WTC11 (cell line): ENCODE measurements at regions not wholly inside any gene's neighbourhood (a gene's known extent, or its start where the extent isn't known, plus 50 kb on each side); places are given as distances from the start of the nearest gene placed in this dataset.

ENCODE experiments used
- ATAC-seq: fragments of 200-7000 bp; cut with Tn5 transposase; 2 replicates; pipeline ENCODE4 v1.10.0; 2021; ENCODE audit warnings: mild to moderate bottlenecking, moderate library complexity
- CTCF ChIA-PET: fragments of 300-600 bp; sonication (Branson Sonifier 250); formaldehyde crosslinking; loops from one replicate; lab custom pipeline; 2021; ENCODE audit warnings: antibody characterized with exemption; lab: Charles Lee
- POLR2A ChIA-PET: fragments of 350-600 bp; sonication (Branson Sonifier 250); formaldehyde crosslinking; loops from one replicate; lab custom pipeline; 2021; ENCODE audit warnings: antibody characterized with exemption; lab: Charles Lee
- DNase-seq: peaks from one replicate; pipeline ENCODE4 v3.0.0; 2021; ENCODE audit warnings: low spot score
- H3K27ac Mint-ChIP-seq: 2 replicates; pipeline ENCODE4 v1.8.0; 2021; ENCODE audit warnings: mixed read lengths
- H3K27me3 Mint-ChIP-seq: 2 replicates; pipeline ENCODE4 v1.8.0; 2021; ENCODE audit warnings: low read depth, mild to moderate bottlenecking, moderate library complexity, mixed read lengths
- H3K36me3 Mint-ChIP-seq: 2 replicates; pipeline ENCODE4 v1.8.0; 2021; ENCODE audit warnings: mixed read lengths
- H3K4me1 Mint-ChIP-seq: 2 replicates; pipeline ENCODE4 v1.8.0; 2022; ENCODE audit warnings: mixed read lengths
- H3K4me3 Mint-ChIP-seq: 2 replicates; pipeline ENCODE4 v1.8.0; 2021; ENCODE audit warnings: mild to moderate bottlenecking, moderate library complexity, mixed read lengths
- H3K9me3 Mint-ChIP-seq: 2 replicates; pipeline ENCODE4 v1.8.0; 2021; ENCODE audit warnings: mixed read lengths
- CREM ChIP-seq: sonication (generic); formaldehyde crosslinking; IDR thresholded peaks from 2 replicates; pipeline ENCODE4 v1.8.1; 2022; ENCODE audit warnings: mild to moderate bottlenecking, missing genetic modification reagents, moderate library complexity
- EMX1 ChIP-seq: fragments of 250-450 bp; sonication (Bioruptor Pico); IDR thresholded peaks from 2 replicates; pipeline ENCODE4 v1.8.0; 2021; ENCODE audit warnings: mild to moderate bottlenecking
- GTF2I ChIP-seq: fragments of 250-450 bp; sonication (Bioruptor Pico); conservative IDR thresholded peaks from 2 replicates; pipeline ENCODE4 v1.4.0; 2021; ENCODE audit warnings: mild to moderate bottlenecking
- NFE2L1 ChIP-seq: sonication (generic); formaldehyde crosslinking; IDR thresholded peaks from 2 replicates; pipeline ENCODE4 v1.8.1; 2023; ENCODE audit warnings: missing genetic modification reagents
- PRRX2 ChIP-seq: fragments of 250-450 bp; sonication (Bioruptor Pico); IDR thresholded peaks from 2 replicates; pipeline ENCODE4 v1.8.0; 2021; ENCODE audit warnings: mild to moderate bottlenecking
- TCF7 ChIP-seq: sonication (generic); formaldehyde crosslinking; IDR thresholded peaks from 2 replicates; pipeline ENCODE4 v1.8.0; 2022; ENCODE audit warnings: mild to moderate bottlenecking, low read depth, missing genetic modification reagents, moderate library complexity
- TEAD1 ChIP-seq: sonication (generic); formaldehyde crosslinking; IDR thresholded peaks from 2 replicates; pipeline ENCODE4 v1.8.0; 2022; ENCODE audit warnings: mild to moderate bottlenecking, missing genetic modification reagents
- TEAD4 ChIP-seq: sonication (generic); formaldehyde crosslinking; IDR thresholded peaks from 2 replicates; pipeline ENCODE4 v1.8.0; 2022; ENCODE audit warnings: mild to moderate bottlenecking, missing genetic modification reagents
- TP53 ChIP-seq: sonication (generic); formaldehyde crosslinking; IDR thresholded peaks from 2 replicates; pipeline ENCODE4 v1.8.1; 2023; ENCODE audit warnings: mild to moderate bottlenecking, missing genetic modification reagents
- ZNF219 ChIP-seq: sonication (generic); formaldehyde crosslinking; IDR thresholded peaks from 2 replicates; pipeline ENCODE4 v1.8.0; 2023; ENCODE audit warnings: missing genetic modification reagents, mild to moderate bottlenecking, borderline replicate concordance
- ZNF263 ChIP-seq: sonication (generic); formaldehyde crosslinking; IDR thresholded peaks from 2 replicates; pipeline ENCODE4 v1.8.1; 2022; ENCODE audit warnings: low read depth, mild to moderate bottlenecking, moderate library complexity, missing genetic modification reagents
- ZNF416 ChIP-seq: fragments of 250-450 bp; sonication (Bioruptor Pico); IDR thresholded peaks from 2 replicates; pipeline ENCODE4 v1.9.0; 2021; ENCODE audit warnings: mild to moderate bottlenecking, inconsistent platforms
- TF ChIP-seq, protein P1 (sequence below): sonication (generic); formaldehyde crosslinking; IDR thresholded peaks from 2 replicates; pipeline ENCODE4 v1.8.1; 2023; ENCODE audit warnings: mild to moderate bottlenecking, missing genetic modification reagents, borderline replicate concordance
- TF ChIP-seq, protein P2 (sequence below): fragments of 250-450 bp; sonication (Bioruptor Pico); conservative IDR thresholded peaks from 2 replicates; pipeline ENCODE4 v1.9.0; 2021; ENCODE audit warnings: mild to moderate bottlenecking
- TF ChIP-seq, protein P3 (sequence below): fragments of 250-450 bp; sonication (Bioruptor Pico); IDR thresholded peaks from 2 replicates; pipeline ENCODE4 v1.9.0; 2021; ENCODE audit warnings: mild to moderate bottlenecking
- TF ChIP-seq, protein P4 (sequence below): fragments of 250-450 bp; sonication (Bioruptor Pico); IDR thresholded peaks from 2 replicates; pipeline ENCODE4 v1.9.0; 2021; ENCODE audit warnings: moderate library complexity, mild to moderate bottlenecking, inconsistent platforms, borderline replicate concordance
- TF ChIP-seq, protein P5 (sequence below): sonication (generic); formaldehyde crosslinking; IDR thresholded peaks from 2 replicates; pipeline ENCODE4 v1.8.1; 2022; ENCODE audit warnings: missing genetic modification reagents, borderline replicate concordance
- TF ChIP-seq, protein P6 (sequence below): sonication (generic); formaldehyde crosslinking; IDR thresholded peaks from 2 replicates; pipeline ENCODE4 v1.8.1; 2022; ENCODE audit warnings: low read depth, mild to moderate bottlenecking, moderate library complexity, missing genetic modification reagents, borderline replicate concordance
- TF ChIP-seq, protein P7 (sequence below): sonication (generic); formaldehyde crosslinking; IDR thresholded peaks from 2 replicates; pipeline ENCODE4 v1.8.0; 2022; ENCODE audit warnings: mild to moderate bottlenecking, missing genetic modification reagents
- TF ChIP-seq, protein P8 (sequence below): fragments of 250-450 bp; sonication (Bioruptor Pico); IDR thresholded peaks from 2 replicates; pipeline ENCODE4 v1.9.0; 2021; ENCODE audit warnings: mild to moderate bottlenecking, borderline replicate concordance
- TF ChIP-seq, protein P9 (sequence below): sonication (generic); formaldehyde crosslinking; IDR thresholded peaks from 2 replicates; pipeline ENCODE4 v1.8.1; 2023; ENCODE audit warnings: mild to moderate bottlenecking, missing genetic modification reagents, moderate library complexity

DNA sequence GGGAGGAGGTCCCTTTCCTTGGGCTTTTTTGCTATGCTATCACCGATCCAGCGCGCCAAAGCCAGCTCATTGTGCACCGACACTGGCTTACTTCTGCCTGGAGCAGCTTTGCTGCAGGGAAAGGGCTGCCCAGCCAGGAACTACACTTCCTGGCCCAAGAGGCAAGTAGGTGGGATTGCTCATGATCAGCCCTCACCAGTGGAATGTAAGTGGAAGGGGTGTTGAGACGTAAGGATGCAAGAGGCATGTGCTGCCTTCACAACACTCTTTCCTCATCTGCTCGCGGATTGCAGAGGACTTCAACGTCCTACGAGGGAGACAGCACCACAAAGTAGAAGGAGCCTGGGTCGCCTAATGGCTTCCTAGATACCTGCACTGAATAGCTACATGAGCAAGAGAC is 104.3 kb upstream of the FOXF1 start (continued):
- TF ChIP-seq, protein P1, sequence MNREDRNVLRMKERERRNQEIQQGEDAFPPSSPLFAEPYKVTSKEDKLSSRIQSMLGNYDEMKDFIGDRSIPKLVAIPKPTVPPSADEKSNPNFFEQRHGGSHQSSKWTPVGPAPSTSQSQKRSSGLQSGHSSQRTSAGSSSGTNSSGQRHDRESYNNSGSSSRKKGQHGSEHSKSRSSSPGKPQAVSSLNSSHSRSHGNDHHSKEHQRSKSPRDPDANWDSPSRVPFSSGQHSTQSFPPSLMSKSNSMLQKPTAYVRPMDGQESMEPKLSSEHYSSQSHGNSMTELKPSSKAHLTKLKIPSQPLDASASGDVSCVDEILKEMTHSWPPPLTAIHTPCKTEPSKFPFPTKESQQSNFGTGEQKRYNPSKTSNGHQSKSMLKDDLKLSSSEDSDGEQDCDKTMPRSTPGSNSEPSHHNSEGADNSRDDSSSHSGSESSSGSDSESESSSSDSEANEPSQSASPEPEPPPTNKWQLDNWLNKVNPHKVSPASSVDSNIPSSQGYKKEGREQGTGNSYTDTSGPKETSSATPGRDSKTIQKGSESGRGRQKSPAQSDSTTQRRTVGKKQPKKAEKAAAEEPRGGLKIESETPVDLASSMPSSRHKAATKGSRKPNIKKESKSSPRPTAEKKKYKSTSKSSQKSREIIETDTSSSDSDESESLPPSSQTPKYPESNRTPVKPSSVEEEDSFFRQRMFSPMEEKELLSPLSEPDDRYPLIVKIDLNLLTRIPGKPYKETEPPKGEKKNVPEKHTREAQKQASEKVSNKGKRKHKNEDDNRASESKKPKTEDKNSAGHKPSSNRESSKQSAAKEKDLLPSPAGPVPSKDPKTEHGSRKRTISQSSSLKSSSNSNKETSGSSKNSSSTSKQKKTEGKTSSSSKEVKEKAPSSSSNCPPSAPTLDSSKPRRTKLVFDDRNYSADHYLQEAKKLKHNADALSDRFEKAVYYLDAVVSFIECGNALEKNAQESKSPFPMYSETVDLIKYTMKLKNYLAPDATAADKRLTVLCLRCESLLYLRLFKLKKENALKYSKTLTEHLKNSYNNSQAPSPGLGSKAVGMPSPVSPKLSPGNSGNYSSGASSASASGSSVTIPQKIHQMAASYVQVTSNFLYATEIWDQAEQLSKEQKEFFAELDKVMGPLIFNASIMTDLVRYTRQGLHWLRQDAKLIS (CRISPR knock-in tag) = no peak
- TF ChIP-seq, protein P2, sequence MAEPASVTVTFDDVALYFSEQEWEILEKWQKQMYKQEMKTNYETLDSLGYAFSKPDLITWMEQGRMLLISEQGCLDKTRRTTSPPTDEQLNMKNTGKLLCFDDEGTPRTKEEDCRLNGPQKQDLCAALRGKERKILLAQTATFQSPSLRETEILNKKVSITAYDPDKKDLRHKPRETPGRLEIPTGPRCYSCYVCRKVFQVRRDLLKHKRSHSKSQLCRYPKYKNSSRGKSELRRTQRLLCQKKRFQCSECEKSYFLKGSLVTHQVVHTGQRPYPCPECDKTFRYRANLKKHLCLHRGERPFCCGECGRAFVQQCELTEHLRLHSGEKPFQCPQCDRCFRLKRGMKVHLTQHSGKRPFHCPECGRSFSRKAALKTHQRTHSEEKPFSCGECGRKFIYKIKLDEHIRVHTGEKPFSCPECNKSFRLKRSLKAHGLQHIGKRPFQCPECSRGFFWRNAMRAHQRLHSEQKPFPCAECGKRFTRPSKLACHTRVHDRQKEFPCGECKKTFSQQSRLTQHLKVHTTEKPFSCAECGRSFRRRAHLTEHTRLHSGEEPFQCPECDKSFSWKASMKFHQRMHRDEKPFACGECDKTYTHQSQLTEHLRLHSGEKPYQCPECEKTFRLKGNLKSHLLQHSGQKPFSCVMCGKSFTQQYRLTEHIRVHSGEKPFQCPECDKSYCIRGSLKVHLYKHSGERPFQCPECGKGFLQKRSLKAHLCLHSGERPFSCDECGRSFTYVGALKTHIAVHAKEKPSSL (CRISPR knock-in tag) = no peak
- TF ChIP-seq ZNF263 (no peak), ZNF219 (CRISPR knock-in tag) (no peak), ZNF416 (CRISPR knock-in tag) (no peak)

DNA sequence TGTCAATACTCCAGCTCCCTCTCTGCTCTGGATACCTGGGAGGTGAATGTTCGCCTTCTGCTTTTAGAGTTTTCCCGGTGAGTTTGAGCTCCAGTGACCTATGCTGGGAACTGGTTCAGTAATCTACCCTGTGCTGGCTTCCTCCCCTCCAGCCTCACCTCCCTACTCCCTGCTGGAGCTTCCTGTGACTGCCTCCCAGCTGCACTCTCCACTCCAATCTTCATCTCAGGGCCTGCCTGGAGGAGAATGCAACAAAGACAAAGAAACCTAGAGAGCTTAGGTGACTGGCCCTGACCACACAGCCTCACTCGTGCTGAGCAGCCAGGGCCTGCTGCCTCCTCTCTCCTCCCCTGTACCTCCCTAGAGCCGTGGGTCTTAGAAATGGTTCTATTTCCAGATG is 101.6 kb upstream of the FOXF1 start:
- POLR2A ChIA-PET = no interaction called here
- DNase-seq = no peak
- Mint-ChIP-seq H3K4me1 (peaks cover 28% of the 10 kb centered on the region), H3K9me3 (peaks cover 36% of the 10 kb centered on the region), H3K27ac (no peak overlapping the region), H3K27me3 (peaks cover 7% of the 10 kb centered on the region), H3K36me3 (peaks cover 19% of the 10 kb centered on the region), H3K4me3 (no peak overlapping the region)
- CTCF ChIA-PET = interaction anchor here (1.4 to 1.6 kb wide), 3 partner anchors 22 to 135 kb away, joined by 3 to 4 read pairs (median 4); no protein-coding TSS in a partner anchor
- peak; percentile 71 for ATAC-seq
- TF ChIP-seq NFE2L1 (CRISPR knock-in tag) (no peak), TEAD4 (CRISPR knock-in tag) (no peak), TEAD1 (no peak), GTF2I (no peak), EMX1 (CRISPR knock-in tag) (no peak), PRRX2 (CRISPR knock-in tag) (no peak), TCF7 (CRISPR knock-in tag) (no peak), CREM (CRISPR knock-in tag) (no peak), TP53 (CRISPR knock-in tag) (no peak)
- TF ChIP-seq, protein P3, sequence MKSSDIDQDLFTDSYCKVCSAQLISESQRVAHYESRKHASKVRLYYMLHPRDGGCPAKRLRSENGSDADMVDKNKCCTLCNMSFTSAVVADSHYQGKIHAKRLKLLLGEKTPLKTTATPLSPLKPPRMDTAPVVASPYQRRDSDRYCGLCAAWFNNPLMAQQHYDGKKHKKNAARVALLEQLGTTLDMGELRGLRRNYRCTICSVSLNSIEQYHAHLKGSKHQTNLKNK (CRISPR knock-in tag) = no peak
- TF ChIP-seq, protein P4, sequence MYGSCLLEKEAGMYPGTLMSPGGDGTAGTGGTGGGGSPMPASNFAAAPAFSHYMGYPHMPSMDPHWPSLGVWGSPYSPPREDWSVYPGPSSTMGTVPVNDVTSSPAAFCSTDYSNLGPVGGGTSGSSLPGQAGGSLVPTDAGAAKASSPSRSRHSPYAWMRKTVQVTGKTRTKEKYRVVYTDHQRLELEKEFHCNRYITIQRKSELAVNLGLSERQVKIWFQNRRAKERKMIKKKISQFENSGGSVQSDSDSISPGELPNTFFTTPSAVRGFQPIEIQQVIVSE (CRISPR knock-in tag) = no peak
- TF ChIP-seq, protein P5, sequence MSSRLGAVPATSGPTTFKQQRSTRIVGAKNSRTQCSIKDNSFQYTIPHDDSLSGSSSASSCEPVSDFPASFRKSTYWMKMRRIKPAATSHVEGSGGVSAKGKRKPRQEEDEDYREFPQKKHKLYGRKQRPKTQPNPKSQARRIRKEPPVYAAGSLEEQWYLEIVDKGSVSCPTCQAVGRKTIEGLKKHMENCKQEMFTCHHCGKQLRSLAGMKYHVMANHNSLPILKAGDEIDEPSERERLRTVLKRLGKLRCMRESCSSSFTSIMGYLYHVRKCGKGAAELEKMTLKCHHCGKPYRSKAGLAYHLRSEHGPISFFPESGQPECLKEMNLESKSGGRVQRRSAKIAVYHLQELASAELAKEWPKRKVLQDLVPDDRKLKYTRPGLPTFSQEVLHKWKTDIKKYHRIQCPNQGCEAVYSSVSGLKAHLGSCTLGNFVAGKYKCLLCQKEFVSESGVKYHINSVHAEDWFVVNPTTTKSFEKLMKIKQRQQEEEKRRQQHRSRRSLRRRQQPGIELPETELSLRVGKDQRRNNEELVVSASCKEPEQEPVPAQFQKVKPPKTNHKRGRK = no peak
- TF ChIP-seq, protein P6, sequence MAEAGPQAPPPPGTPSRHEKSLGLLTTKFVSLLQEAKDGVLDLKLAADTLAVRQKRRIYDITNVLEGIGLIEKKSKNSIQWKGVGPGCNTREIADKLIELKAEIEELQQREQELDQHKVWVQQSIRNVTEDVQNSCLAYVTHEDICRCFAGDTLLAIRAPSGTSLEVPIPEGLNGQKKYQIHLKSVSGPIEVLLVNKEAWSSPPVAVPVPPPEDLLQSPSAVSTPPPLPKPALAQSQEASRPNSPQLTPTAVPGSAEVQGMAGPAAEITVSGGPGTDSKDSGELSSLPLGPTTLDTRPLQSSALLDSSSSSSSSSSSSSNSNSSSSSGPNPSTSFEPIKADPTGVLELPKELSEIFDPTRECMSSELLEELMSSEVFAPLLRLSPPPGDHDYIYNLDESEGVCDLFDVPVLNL (CRISPR knock-in tag) = no peak
- TF ChIP-seq, protein P7, sequence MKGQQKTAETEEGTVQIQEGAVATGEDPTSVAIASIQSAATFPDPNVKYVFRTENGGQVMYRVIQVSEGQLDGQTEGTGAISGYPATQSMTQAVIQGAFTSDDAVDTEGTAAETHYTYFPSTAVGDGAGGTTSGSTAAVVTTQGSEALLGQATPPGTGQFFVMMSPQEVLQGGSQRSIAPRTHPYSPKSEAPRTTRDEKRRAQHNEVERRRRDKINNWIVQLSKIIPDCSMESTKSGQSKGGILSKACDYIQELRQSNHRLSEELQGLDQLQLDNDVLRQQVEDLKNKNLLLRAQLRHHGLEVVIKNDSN (CRISPR knock-in tag) = no peak
- TF ChIP-seq, protein P8, sequence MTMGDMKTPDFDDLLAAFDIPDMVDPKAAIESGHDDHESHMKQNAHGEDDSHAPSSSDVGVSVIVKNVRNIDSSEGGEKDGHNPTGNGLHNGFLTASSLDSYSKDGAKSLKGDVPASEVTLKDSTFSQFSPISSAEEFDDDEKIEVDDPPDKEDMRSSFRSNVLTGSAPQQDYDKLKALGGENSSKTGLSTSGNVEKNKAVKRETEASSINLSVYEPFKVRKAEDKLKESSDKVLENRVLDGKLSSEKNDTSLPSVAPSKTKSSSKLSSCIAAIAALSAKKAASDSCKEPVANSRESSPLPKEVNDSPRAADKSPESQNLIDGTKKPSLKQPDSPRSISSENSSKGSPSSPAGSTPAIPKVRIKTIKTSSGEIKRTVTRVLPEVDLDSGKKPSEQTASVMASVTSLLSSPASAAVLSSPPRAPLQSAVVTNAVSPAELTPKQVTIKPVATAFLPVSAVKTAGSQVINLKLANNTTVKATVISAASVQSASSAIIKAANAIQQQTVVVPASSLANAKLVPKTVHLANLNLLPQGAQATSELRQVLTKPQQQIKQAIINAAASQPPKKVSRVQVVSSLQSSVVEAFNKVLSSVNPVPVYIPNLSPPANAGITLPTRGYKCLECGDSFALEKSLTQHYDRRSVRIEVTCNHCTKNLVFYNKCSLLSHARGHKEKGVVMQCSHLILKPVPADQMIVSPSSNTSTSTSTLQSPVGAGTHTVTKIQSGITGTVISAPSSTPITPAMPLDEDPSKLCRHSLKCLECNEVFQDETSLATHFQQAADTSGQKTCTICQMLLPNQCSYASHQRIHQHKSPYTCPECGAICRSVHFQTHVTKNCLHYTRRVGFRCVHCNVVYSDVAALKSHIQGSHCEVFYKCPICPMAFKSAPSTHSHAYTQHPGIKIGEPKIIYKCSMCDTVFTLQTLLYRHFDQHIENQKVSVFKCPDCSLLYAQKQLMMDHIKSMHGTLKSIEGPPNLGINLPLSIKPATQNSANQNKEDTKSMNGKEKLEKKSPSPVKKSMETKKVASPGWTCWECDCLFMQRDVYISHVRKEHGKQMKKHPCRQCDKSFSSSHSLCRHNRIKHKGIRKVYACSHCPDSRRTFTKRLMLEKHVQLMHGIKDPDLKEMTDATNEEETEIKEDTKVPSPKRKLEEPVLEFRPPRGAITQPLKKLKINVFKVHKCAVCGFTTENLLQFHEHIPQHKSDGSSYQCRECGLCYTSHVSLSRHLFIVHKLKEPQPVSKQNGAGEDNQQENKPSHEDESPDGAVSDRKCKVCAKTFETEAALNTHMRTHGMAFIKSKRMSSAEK (CRISPR knock-in tag) = no peak
- TF ChIP-seq, protein P9, sequence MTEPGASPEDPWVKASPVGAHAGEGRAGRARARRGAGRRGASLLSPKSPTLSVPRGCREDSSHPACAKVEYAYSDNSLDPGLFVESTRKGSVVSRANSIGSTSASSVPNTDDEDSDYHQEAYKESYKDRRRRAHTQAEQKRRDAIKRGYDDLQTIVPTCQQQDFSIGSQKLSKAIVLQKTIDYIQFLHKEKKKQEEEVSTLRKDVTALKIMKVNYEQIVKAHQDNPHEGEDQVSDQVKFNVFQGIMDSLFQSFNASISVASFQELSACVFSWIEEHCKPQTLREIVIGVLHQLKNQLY (CRISPR knock-in tag) = no peak
